ENCODE measurements at regions not wholly inside any gene's neighbourhood (a gene's known extent, or its start where the extent isn't known, plus 50 kb on each side); places are given as distances from the start of the nearest gene placed in this dataset.
"Not testable (repeated sequence)": the region's sequence is repeated elsewhere in the genome, so short reads cannot be mapped to it uniquely, and the experiment has no call there.

- DNase-seq (ENCODE audit: low spot score) = no peak
Measured at GRCh38 chr1:4172644-4173599, 272.9 kb upstream of the C1orf174 start.

GRCh38 chr1:4173731-4174130, 273.7 kb upstream of the C1orf174 start:
- DNase-seq (ENCODE audit: low spot score) = no peak

- DNase-seq (ENCODE audit: low spot score) = no peak
Measured at GRCh38 chr1:4174291-4175200, 274.5 kb upstream of the C1orf174 start.

- no peak for DNase-seq (ENCODE audit: low spot score)
Measured at GRCh38 chr1:4175566-4176405, 275.7 kb upstream of the C1orf174 start.

- DNase-seq (ENCODE audit: low spot score) = no peak
Measured at GRCh38 chr1:4176841-4177240, 276.8 kb upstream of the C1orf174 start.

- DNase-seq (ENCODE audit: low spot score) = no peak
Measured at GRCh38 chr1:4177425-4178150, 277.5 kb upstream of the C1orf174 start.

- no peak for DNase-seq (ENCODE audit: low spot score)
Measured at GRCh38 chr1:4178501-4179113, 278.5 kb upstream of the C1orf174 start.

GRCh38 chr1:4179914-4180735, 280.1 kb upstream of the C1orf174 start:
- DNase-seq (ENCODE audit: low spot score) = no peak

- not testable (repeated sequence) for DNase-seq (ENCODE audit: low spot score)
Measured at GRCh38 chr1:4186486-4186885, 286.4 kb upstream of the C1orf174 start.

- DNase-seq (ENCODE audit: low spot score) = no peak
Measured at GRCh38 chr1:4203501-4203900, 303.4 kb upstream of the C1orf174 start.

GRCh38 chr1:4207183-4207582, 307.1 kb upstream of the C1orf174 start:
- DNase-seq (ENCODE audit: low spot score) = no peak

- DNase-seq (ENCODE audit: low spot score) = no peak
Measured at GRCh38 chr1:4207842-4208692, 308.0 kb upstream of the C1orf174 start.

- DNase-seq (ENCODE audit: low spot score) = no peak
Measured at GRCh38 chr1:4210043-4210442, 310.0 kb upstream of the C1orf174 start.

GRCh38 chr1:4212796-4213195, 312.7 kb upstream of the C1orf174 start:
- no peak for DNase-seq (ENCODE audit: low spot score)

GRCh38 chr1:4213366-4213973, 313.4 kb upstream of the C1orf174 start:
- no peak for DNase-seq (ENCODE audit: low spot score)

- DNase-seq (ENCODE audit: low spot score) = no peak
Measured at GRCh38 chr1:4214826-4215225, 314.8 kb upstream of the C1orf174 start.

- DNase-seq (ENCODE audit: low spot score) = no peak
Measured at GRCh38 chr1:4215391-4215790, 315.3 kb upstream of the C1orf174 start.

GRCh38 chr1:4216231-4216630, 316.2 kb upstream of the C1orf174 start:
- DNase-seq (ENCODE audit: low spot score) = no peak
